HG03045 (cell line): ENCODE measurements at regions not wholly inside any gene's neighbourhood (a gene's known extent, or its start where the extent isn't known, plus 50 kb on each side); places are given as distances from the start of the nearest gene placed in this dataset.

Experiments
- ATAC-seq: cut with Tn5 transposase; IDR thresholded peaks from one replicate; pipeline ENCODE4 v1.9.1; 2021; ENCODE audit warnings: mild to moderate bottlenecking, moderate library complexity; ENCODE audit not compliant: unreplicated experiment

GRCh38 chr18:44518091-44518615, 162.5 kb upstream of the SETBP1 start:
- no peak for ATAC-seq

- ATAC-seq, result no peak
These were observed 162.0 kb upstream of the SETBP1 start for GRCh38 chr18:44518666-44519065.

DNA sequence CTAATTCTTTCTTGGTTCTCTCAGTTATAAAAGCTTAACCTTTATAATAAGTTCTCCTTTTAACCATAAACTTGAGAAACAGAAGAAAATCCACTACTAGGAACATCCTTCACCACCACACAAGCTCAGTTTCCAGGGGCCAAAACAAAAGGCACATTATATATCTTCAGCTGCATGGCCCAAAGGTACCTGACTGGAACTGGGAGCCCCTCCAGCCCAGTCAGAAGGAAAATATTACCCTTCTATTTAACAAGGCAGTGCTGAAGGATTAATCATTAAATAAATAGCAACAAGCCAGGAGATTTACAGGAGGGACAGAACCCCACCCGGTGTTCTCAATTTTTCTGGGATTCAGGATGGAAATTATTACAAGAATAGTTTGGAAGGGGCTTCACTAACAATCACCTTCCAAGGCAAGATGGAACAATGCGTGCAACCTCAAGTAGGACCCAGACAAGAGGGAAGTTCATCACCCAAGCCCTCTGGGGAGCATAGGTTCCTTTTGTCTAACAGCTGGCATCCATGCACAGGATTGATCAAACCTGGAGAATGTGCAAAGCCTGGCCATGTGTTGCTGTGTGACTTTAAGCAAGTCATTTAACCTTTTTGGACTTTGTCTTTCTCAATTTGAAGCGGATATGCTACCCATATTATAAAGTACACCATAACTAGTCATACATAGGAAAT, 159.6 kb upstream of the SETBP1 start:
- no peak for ATAC-seq

DNA sequence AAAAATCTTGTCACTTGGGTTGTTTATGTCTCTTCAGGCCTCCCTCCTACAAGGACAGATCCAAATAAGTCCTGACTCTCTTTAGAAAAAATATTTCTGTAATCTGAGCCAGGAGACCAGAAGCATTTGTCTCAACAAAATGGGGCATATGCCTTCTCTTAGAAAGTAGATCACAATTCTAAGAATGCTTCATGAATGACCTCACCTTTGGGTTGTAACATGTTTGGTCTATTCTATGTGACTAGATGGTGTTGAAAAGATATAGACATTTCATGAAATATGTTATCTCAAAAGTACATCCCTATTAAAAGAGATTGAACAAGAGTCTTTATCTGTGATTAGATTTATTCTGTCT, 159.0 kb upstream of the SETBP1 start:
- no peak for ATAC-seq

DNA sequence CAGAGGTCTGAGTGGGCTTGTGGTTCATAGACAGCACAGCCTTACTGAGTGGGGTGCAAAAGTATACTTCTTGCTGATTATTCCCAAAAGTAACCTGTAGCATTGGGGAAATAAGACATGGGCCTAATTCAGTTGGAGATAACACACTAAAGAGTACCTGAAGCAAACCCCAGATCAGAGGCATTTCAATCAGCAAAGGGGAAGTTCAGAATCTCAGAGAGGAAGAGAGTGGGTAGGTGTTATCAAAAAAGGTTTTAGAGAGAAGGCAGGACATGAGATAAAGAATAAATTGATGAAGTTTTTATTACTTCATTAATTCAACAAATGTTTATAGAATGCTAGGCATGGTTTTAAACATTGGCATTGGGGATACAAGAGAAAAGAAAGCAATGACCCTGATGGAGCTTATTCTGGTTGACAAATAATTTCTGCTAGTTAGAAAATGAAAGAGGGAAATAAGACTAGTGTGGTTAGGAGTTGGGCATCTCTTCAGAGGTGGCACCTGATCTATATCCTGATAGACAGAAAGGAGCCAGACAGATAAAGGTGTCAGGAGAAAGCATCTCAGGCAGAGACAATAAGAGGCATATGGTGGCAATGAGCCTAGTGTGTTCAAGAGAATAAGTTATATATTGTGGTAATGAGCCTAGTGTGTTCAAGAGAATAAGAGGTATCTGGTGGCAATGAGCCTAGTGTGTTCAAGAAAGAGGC, 153.8 kb upstream of the SETBP1 start:
- no peak for ATAC-seq

GRCh38 chr18:44533071-44533470, 147.6 kb upstream of the SETBP1 start:
- no peak for ATAC-seq

- no peak for ATAC-seq
These were observed 144.6 kb upstream of the SETBP1 start for GRCh38 chr18:44536046-44536445.

DNA sequence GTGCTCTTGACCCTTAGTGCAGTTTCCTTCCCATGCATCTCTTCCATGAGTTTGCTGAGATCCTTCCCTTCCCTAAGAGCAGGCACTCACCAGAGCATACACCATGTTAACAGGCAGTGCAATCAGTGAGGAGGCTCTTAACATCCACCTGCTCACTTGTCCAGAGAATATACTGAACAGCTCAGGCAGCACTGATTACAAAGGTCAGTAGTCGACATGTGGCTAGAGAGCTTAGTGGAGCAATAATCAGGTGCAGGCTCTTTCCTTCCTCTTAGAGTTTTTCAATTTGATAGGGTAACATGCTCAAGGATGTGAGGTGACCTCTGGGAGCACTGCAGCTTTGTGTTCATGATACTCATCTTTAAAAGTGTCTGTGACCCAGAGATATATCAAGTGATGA, 144.1 kb upstream of the SETBP1 start:
- ATAC-seq, result no peak

- ATAC-seq, result no peak
These were observed 143.2 kb upstream of the SETBP1 start for GRCh38 chr18:44537526-44537925.

GRCh38 chr18:44539926-44540325, 140.8 kb upstream of the SETBP1 start:
- ATAC-seq, result no peak

DNA sequence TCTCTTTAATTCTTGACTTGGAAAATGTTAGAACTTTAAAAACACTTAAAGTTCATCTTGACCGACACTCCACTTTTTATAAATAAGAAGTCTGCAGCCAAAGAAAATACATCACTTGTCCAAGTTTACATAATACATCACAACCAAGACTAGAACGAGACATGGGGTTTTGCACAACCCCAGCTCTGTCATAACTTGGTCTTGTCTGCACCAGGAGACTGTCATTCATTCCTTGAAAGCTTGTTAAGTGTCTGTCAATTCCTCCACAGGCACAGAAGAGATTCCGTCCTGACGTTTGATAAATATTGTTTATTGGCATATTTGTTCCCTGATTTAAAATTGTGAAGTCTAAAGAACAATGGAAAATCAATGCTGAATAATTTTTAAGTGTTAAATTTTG, 139.5 kb upstream of the SETBP1 start:
- no peak for ATAC-seq

DNA sequence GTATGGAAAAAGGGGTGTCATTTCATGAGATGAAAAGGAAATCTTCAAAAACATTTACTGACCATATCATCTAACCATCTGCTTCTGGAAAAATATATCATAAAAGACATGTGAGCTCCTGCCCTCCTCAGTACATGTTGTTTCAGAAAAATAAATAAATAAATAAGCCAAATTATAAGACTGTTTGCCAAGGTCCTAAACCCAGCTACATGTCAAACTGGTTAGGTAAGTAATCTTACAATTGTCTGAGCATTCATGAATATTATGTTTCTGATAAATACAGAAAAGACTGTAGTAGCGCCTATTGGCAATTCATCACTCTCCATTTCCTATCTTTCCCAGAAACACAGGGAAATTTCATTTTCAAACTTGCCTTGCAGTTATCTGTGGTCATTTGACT, 138.9 kb upstream of the SETBP1 start:
- no peak for ATAC-seq

GRCh38 chr18:44543387-44543786, 137.3 kb upstream of the SETBP1 start:
- ATAC-seq, result no peak

DNA sequence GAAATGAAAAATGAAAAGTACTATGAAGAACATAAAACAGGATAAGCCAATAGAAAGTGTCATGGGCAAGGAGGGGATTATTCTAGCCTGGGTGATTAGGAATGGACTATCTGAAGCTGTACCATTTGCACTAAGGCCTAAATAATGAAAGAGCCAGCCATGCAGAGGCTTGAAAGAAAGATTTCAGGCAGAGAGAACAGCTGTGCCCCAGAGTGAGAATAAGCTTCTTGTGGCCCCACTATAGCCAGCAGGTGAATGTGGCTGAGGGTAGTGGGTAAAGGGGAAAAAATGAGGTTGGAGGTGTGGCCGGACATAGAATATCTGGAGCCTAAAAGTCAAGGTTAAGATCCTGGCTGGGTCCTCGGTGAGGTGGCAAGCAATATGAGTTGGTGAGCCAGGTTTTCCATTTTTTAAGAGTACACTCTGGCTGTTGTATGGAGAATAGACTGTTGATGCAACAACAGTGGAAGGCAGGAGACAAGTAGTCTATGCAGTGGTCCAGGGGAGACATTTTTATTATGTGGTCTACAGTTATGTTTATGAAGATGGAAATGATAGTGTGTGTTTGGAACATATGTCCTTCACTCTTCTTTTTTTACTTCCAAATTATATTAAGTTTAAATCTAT, 135.2 kb upstream of the SETBP1 start:
- ATAC-seq, result no peak

- ATAC-seq, result no peak
These were observed 133.7 kb upstream of the SETBP1 start for GRCh38 chr18:44546954-44547353.

DNA sequence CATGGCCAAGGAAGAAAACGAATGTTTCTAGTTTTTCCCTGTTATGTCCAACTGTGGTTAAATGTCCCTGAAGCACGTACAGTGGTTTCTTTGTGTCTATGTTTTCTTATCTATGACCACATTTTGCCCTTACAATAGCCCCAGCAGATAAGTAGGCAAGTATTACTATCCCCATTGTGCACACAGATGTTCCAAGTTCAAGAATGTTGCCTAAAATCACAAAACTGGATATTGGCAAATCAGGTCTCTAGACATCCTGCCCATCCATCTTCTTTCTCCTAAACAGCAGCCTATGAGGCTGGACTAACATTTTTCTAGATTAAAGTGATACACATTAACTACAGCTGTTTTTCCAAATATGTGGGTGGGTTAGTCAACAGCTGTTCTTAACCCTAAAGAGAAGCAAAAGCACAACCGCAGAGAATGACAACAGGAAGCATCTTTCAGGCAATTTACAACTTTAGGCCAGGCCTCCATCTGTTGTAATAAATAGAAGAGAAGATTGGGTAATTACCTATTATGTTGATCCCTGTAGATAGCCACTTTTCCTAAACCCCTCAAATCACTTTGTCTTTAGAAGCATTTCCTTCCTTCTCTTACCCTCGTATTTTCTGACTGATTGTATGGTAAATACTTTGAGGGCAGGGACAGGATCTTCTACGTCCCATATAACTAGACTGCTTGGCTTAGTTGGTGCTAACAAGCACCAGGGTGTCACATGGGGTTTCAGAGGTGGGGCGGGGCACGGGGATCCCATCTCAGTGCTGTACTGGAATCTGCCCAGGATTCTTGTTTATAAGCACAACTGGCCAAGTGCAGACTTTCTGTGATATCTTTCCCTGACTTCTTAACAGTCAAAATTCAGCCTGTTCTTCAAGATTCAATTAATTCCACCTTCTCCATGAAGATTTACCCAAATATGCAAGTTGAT, 132.1 kb upstream of the SETBP1 start:
- no peak for ATAC-seq

DNA sequence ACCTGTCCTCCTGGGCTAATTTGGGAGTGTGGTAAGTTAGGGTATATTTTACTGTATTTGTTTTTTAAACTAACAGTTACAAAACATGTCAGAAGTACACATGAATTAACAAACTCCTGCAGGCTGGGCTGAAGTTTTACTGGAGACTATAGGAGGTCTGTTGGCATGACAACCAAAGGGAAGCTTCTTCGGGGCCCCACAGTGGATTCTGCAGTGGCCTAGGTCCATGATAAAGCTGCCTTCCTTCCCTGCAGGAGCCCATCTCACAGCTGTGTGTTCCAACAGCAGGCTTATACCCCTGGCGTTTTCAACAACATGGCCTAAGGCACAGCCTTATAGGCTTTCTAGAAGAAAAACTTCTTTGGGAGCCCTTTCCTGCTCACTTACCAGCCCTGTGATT, 128.0 kb upstream of the SETBP1 start:
- no peak for ATAC-seq

DNA sequence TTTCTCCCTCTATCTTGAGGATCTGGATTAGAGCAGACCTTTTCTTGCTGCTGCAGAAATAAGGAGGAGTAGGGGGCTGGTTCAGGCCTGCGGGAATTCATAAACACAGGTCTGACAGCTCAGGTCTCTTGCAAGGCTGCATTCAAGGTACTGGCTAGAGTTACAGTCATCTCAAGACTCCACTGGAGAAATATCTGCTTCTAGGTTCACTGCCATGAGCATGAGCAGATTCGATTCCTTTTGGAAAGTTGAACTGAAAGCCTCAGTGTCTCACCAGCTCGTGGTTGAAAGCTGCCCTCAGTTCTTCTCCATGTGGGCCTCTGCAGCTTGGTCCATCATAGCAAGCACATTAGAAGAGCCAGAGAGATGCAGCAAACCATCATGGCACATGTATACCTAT, 124.4 kb upstream of the SETBP1 start:
- no peak for ATAC-seq

DNA sequence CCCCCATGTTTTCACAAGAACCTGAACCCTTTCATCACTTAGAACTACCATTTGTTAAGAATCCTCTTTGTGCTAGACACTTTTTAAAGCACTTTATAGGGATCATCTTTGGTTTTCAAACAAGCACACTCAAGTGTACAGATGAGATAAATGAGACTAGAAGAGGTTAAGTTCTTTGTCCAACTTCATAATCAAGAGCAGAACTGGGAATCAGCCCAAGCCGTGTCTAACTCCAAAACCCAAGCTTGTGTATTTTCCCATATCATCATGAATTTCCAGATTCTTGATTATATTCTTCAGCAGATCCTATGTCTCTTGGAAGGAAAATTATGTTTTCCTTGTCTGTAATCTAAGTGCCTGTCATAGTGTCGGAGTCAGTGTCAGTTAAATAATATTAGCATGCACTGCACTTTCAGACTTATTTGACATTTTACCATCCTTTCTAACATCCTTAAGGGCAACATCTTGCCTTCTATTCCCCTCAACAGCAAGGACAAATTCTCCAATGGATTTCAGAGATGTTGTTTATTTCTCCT, 123.0 kb upstream of the SETBP1 start:
- ATAC-seq, result no peak

- no peak for ATAC-seq
These were observed 121.9 kb upstream of the SETBP1 start for GRCh38 chr18:44558767-44559166.

DNA sequence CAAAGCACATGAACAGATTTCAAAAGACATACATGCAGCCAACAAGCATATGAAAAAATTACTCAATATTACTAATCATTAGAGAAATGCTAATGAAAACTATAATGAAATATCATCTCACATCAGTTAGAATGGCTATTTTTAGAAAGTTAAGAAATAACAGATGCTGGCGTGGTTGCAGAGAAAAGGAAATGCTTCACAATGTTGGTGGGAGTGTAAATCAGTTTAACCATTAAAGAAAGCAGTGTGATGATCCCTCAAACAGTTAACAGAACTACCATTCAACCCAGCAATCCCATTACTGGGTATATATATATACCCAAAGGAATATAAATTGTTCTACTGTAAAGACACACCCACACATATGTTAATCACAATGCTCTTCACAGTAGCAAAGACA, 117.7 kb upstream of the SETBP1 start:
- ATAC-seq, result no peak
